Endothelial cell (in vitro differentiated cells): ENCODE measurements at regions not wholly inside any gene's neighbourhood (a gene's known extent, or its start where the extent isn't known, plus 50 kb on each side); places are given as distances from the start of the nearest gene placed in this dataset.

Experiments
- DNase-seq: peaks from one replicate; pipeline ENCODE4 v3.0.0; 2021; ENCODE audit warnings: low spot score
- H3K27ac Mint-ChIP-seq: one replicate; pipeline ENCODE4 v1.8.0; 2021; ENCODE audit warnings: mixed read lengths, inconsistent platforms; ENCODE audit not compliant: unreplicated experiment
- H3K27me3 Mint-ChIP-seq: one replicate; pipeline ENCODE4 v1.8.0; 2021; ENCODE audit warnings: mild to moderate bottlenecking, moderate library complexity, mixed read lengths, inconsistent platforms; ENCODE audit not compliant: unreplicated experiment
- H3K36me3 Mint-ChIP-seq: one replicate; pipeline ENCODE4 v1.8.0; 2021; ENCODE audit warnings: mild to moderate bottlenecking, low read depth, mixed read lengths, inconsistent platforms; ENCODE audit not compliant: unreplicated experiment
- H3K4me1 Mint-ChIP-seq: one replicate; pipeline ENCODE4 v1.8.0; 2021; ENCODE audit warnings: mild to moderate bottlenecking, mixed read lengths, inconsistent platforms; ENCODE audit not compliant: unreplicated experiment
- H3K4me3 Mint-ChIP-seq: one replicate; pipeline ENCODE4 v1.8.0; 2021; ENCODE audit warnings: mild to moderate bottlenecking, mixed read lengths, inconsistent platforms; ENCODE audit not compliant: unreplicated experiment
- H3K9me3 Mint-ChIP-seq: one replicate; pipeline ENCODE4 v1.8.0; 2021; ENCODE audit warnings: mixed read lengths, inconsistent platforms; ENCODE audit not compliant: unreplicated experiment
- CTCF ChIP-seq: fragments of 200-600 bp; sonication (generic); IDR thresholded peaks from one replicate; pipeline ENCODE4 v1.5.0; 2021; ENCODE audit warnings: antibody characterized with exemption; ENCODE audit not compliant: unreplicated experiment

GRCh38 chr5:91742550-91742949 is 359.4 kb upstream of the ARRDC3 start:
- no peak overlapping the region for H3K4me3 Mint-ChIP-seq
- H3K27ac Mint-ChIP-seq = no peak overlapping the region
- H3K27me3 Mint-ChIP-seq = no peaks in the 10 kb centered on the region
- no peak for DNase-seq
- H3K9me3 Mint-ChIP-seq = no peaks in the 10 kb centered on the region
- H3K4me1 Mint-ChIP-seq = no peaks in the 10 kb centered on the region
- no peaks in the 10 kb centered on the region for H3K36me3 Mint-ChIP-seq
- no peak for TF ChIP-seq CTCF

GRCh38 chr5:91741764-91742505 is 358.8 kb upstream of the ARRDC3 start:
- no peaks in the 10 kb centered on the region for H3K4me1 Mint-ChIP-seq
- DNase-seq = no peak
- no peak for TF ChIP-seq CTCF
- H3K9me3 Mint-ChIP-seq = no peaks in the 10 kb centered on the region
- no peak overlapping the region for H3K4me3 Mint-ChIP-seq
- H3K27ac Mint-ChIP-seq = no peak overlapping the region
- H3K36me3 Mint-ChIP-seq = no peaks in the 10 kb centered on the region
- H3K27me3 Mint-ChIP-seq = no peaks in the 10 kb centered on the region

- Mint-ChIP-seq H3K4me1 (no peaks in the 10 kb centered on the region), H3K9me3 (no peaks in the 10 kb centered on the region), H3K27me3 (no peaks in the 10 kb centered on the region), H3K4me3 (no peak overlapping the region), H3K27ac (no peak overlapping the region), H3K36me3 (no peaks in the 10 kb centered on the region)
- TF ChIP-seq CTCF = no peak
- no peak for DNase-seq
Observed at GRCh38 chr5:91730026-91730425, 346.9 kb upstream of the ARRDC3 start.

- Mint-ChIP-seq H3K27ac (no peak overlapping the region), H3K36me3 (no peaks in the 10 kb centered on the region), H3K9me3 (no peaks in the 10 kb centered on the region), H3K4me3 (no peak overlapping the region), H3K4me1 (no peaks in the 10 kb centered on the region), H3K27me3 (no peaks in the 10 kb centered on the region)
- DNase-seq = no peak
- no peak for TF ChIP-seq CTCF
Observed at GRCh38 chr5:91727463-91727862, 344.3 kb upstream of the ARRDC3 start.

- Mint-ChIP-seq H3K27ac (no peak overlapping the region), H3K9me3 (no peaks in the 10 kb centered on the region), H3K27me3 (no peaks in the 10 kb centered on the region), H3K4me3 (no peak overlapping the region), H3K4me1 (no peaks in the 10 kb centered on the region), H3K36me3 (no peaks in the 10 kb centered on the region)
- DNase-seq = no peak
- TF ChIP-seq CTCF = no peak
Observed at GRCh38 chr5:91722736-91723467, 339.8 kb upstream of the ARRDC3 start.
